ENCODE measurements at regions not wholly inside any gene's neighbourhood (a gene's known extent, or its start where the extent isn't known, plus 50 kb on each side); places are given as distances from the start of the nearest gene placed in this dataset.

GRCh38 chr12:31224768-31225448 lies 101.0 kb downstream of the SINHCAF start:
- no peak overlapping the region for H3K27ac Mint-ChIP-seq (ENCODE audit: unreplicated experiment)
- TF ChIP-seq CTCF (IDR thresholded peaks at IDR 0.05; ENCODE audit: partially characterized antibody, unreplicated experiment): no peak
- DNase-seq: no peak
- H3K4me1 Mint-ChIP-seq (ENCODE audit: low read depth, unreplicated experiment): peaks cover 5% of the 10 kb centered on the region
- H3K36me3 Mint-ChIP-seq (ENCODE audit: unreplicated experiment): no peaks in the 10 kb centered on the region
- peaks cover 14% of the 10 kb centered on the region for H3K27me3 Mint-ChIP-seq (ENCODE audit: unreplicated experiment)
- no peak overlapping the region for H3K4me3 Mint-ChIP-seq (ENCODE audit: unreplicated experiment)
- peaks cover 6% of the 10 kb centered on the region for H3K9me3 Mint-ChIP-seq (ENCODE audit: unreplicated experiment)

GRCh38 chr12:31225656-31226535 lies 100.1 kb downstream of the SINHCAF start:
- DNase-seq: no peak
- no peak for TF ChIP-seq CTCF (IDR thresholded peaks at IDR 0.05; ENCODE audit: partially characterized antibody, unreplicated experiment)
- no peak overlapping the region for H3K27ac Mint-ChIP-seq (ENCODE audit: unreplicated experiment)
- peaks cover 6% of the 10 kb centered on the region for H3K9me3 Mint-ChIP-seq (ENCODE audit: unreplicated experiment)
- H3K27me3 Mint-ChIP-seq (ENCODE audit: unreplicated experiment): peaks cover 11% of the 10 kb centered on the region
- H3K4me1 Mint-ChIP-seq (ENCODE audit: low read depth, unreplicated experiment): peaks cover 5% of the 10 kb centered on the region
- H3K36me3 Mint-ChIP-seq (ENCODE audit: unreplicated experiment): no peaks in the 10 kb centered on the region
- no peak overlapping the region for H3K4me3 Mint-ChIP-seq (ENCODE audit: unreplicated experiment)

DNA sequence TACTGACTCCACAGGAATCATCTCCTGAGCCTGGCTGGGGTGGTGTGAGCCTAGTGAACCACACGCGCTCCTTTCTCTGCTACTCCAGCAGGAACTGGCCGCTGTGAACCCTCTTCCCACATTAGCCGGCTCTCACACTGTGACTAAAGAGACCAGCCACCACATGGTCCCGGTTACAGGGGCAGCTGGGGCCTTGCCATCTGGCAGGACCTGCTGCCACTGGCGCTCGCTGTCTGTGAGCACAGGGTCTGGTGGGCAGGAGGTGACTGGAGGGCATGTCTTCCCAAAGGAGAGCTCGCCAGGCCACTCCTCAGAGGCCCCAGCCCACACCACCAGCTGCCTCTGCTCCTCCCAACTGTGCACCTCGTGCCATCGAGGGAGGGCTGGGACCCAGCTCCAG lies 99.3 kb downstream of the SINHCAF start:
- Mint-ChIP-seq H3K9me3 (ENCODE audit: unreplicated experiment) (peaks cover 7% of the 10 kb centered on the region), H3K4me3 (ENCODE audit: unreplicated experiment) (no peak overlapping the region), H3K27ac (ENCODE audit: unreplicated experiment) (peak overlapping the region; percentile 33), H3K27me3 (ENCODE audit: unreplicated experiment) (peaks cover 7% of the 10 kb centered on the region), H3K4me1 (ENCODE audit: low read depth, unreplicated experiment) (peaks cover 5% of the 10 kb centered on the region), H3K36me3 (ENCODE audit: unreplicated experiment) (no peaks in the 10 kb centered on the region)
- peak; percentile 61 for DNase-seq
- no peak for TF ChIP-seq CTCF (IDR thresholded peaks at IDR 0.05; ENCODE audit: partially characterized antibody, unreplicated experiment)

GRCh38 chr12:31227401-31227981 lies 98.5 kb downstream of the SINHCAF start:
- peaks cover 3% of the 10 kb centered on the region for H3K4me1 Mint-ChIP-seq (ENCODE audit: low read depth, unreplicated experiment)
- no peak for TF ChIP-seq CTCF (IDR thresholded peaks at IDR 0.05; ENCODE audit: partially characterized antibody, unreplicated experiment)
- H3K9me3 Mint-ChIP-seq (ENCODE audit: unreplicated experiment): peaks cover 7% of the 10 kb centered on the region
- H3K27ac Mint-ChIP-seq (ENCODE audit: unreplicated experiment): no peak overlapping the region
- DNase-seq: no peak
- H3K36me3 Mint-ChIP-seq (ENCODE audit: unreplicated experiment): no peaks in the 10 kb centered on the region
- H3K27me3 Mint-ChIP-seq (ENCODE audit: unreplicated experiment): peaks cover 7% of the 10 kb centered on the region
- H3K4me3 Mint-ChIP-seq (ENCODE audit: unreplicated experiment): no peak overlapping the region

Data from glutamatergic neuron (in vitro differentiated cells).